Naive thymus-derived CD8-positive, alpha-beta T cell (primary cell): ENCODE measurements at regions not wholly inside any gene's neighbourhood (a gene's known extent, or its start where the extent isn't known, plus 50 kb on each side); places are given as distances from the start of the nearest gene placed in this dataset.
"Not testable (repeated sequence)": the region's sequence is repeated elsewhere in the genome, so short reads cannot be mapped to it uniquely, and the experiment has no call there.

Experiments used
- ATAC-seq, 2 donors: fragments of 150-1000 bp; cut with Tn5 transposase in 1 of 2; sonication (Bioruptor Pico), chemical (Tn5 transposase) in 1 of 2; 1 replicate in 1 of 2; 2 replicates in 1 of 2; pipeline ENCODE4 v1.10.0; 2021; ENCODE audit warnings: mild to moderate bottlenecking in 2 of 2, moderate library complexity in 2 of 2
- POLR2A ChIA-PET: fragments of 350-600 bp; sonication (Branson Sonifier 250); formaldehyde crosslinking; loops from one replicate; lab custom pipeline; 2021; ENCODE audit warnings: antibody characterized with exemption; lab: Charles Lee
- DNase-seq, 10 donors: peaks; one replicate each; pipeline versions ENCODE4 v3.0.0 to v3.0.0-alpha.2; 2020 to 2022
- H3K27ac Mint-ChIP-seq, 10 donors: one replicate each; pipeline ENCODE4 v1.8.0; 2020 to 2022; ENCODE audit warnings: mild to moderate bottlenecking in 10 of 10, mixed read lengths in 10 of 10, moderate library complexity in 4 of 10, inconsistent platforms in 1 of 10
- H3K27me3 Mint-ChIP-seq, 5 donors: one replicate each; pipeline ENCODE4 v1.8.0; 2021 to 2022; ENCODE audit warnings: mixed read lengths in 5 of 5
- H3K36me3 Mint-ChIP-seq, 3 donors: one replicate each; pipeline ENCODE4 v1.8.0; 2020 to 2022; ENCODE audit warnings: mixed read lengths in 3 of 3, mild to moderate bottlenecking in 2 of 3, inconsistent platforms in 1 of 3
- H3K4me1 Mint-ChIP-seq, 4 donors: one replicate each; pipeline ENCODE4 v1.8.0; 2021 to 2022; ENCODE audit warnings: mixed read lengths in 4 of 4
- H3K4me3 Mint-ChIP-seq, 10 donors: one replicate each; pipeline ENCODE4 v1.8.0; 2020 to 2022; ENCODE audit warnings: mild to moderate bottlenecking in 10 of 10, mixed read lengths in 10 of 10, moderate library complexity in 6 of 10, inconsistent platforms in 1 of 10
- H3K9me3 Mint-ChIP-seq, 9 donors: one replicate each; pipeline ENCODE4 v1.8.0; 2020 to 2022; ENCODE audit warnings: mixed read lengths in 9 of 9, mild to moderate bottlenecking in 3 of 9, inconsistent platforms in 1 of 9, moderate library complexity in 1 of 9

- DNase-seq, ATAC-seq, POLR2A ChIA-PET, H3K27me3 Mint-ChIP-seq, H3K4me1 Mint-ChIP-seq, H3K4me3 Mint-ChIP-seq, H3K27ac Mint-ChIP-seq, H3K36me3 Mint-ChIP-seq: not testable (repeated sequence)
- peaks cover 5 to 29% (median 9%) of the 10 kb centered on the region in 9 donors for H3K9me3 Mint-ChIP-seq
Measured at GRCh38 chr11:100409267-100409666, 277.8 kb upstream of the ARHGAP42 start.

DNA sequence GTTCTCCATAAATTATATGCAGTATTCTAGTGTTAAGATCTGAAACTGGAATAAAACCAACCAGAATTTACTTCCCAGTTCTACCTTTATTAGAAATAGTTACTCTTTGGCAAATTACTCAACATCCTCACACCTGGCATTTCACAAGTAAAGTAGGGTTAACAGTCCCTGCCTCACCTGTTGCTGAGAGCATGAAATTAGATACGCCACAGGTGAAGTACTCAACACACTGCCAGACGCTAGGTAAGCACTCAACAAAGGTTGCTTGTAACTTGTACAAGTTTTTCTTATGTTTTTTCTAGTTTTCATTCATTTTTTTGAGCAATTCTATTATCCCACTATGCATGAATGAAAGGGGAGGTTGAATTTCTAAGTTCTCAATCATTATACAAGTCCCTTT lies 267.6 kb upstream of the ARHGAP42 start:
- POLR2A ChIA-PET: no interaction called here
- no peaks in the 10 kb centered on the region for H3K27me3 Mint-ChIP-seq
- H3K4me3 Mint-ChIP-seq: no peak overlapping the region
- ATAC-seq (no peak), DNase-seq (no peak)
- peaks cover 0 to 5% (median 0%) of the 10 kb centered on the region in 3 donors for H3K36me3 Mint-ChIP-seq
- no peak overlapping the region for H3K27ac Mint-ChIP-seq
- no peaks in the 10 kb centered on the region for H3K4me1 Mint-ChIP-seq
- H3K9me3 Mint-ChIP-seq: peaks cover 15 to 43% (median 30%) of the 10 kb centered on the region in 9 donors

DNA sequence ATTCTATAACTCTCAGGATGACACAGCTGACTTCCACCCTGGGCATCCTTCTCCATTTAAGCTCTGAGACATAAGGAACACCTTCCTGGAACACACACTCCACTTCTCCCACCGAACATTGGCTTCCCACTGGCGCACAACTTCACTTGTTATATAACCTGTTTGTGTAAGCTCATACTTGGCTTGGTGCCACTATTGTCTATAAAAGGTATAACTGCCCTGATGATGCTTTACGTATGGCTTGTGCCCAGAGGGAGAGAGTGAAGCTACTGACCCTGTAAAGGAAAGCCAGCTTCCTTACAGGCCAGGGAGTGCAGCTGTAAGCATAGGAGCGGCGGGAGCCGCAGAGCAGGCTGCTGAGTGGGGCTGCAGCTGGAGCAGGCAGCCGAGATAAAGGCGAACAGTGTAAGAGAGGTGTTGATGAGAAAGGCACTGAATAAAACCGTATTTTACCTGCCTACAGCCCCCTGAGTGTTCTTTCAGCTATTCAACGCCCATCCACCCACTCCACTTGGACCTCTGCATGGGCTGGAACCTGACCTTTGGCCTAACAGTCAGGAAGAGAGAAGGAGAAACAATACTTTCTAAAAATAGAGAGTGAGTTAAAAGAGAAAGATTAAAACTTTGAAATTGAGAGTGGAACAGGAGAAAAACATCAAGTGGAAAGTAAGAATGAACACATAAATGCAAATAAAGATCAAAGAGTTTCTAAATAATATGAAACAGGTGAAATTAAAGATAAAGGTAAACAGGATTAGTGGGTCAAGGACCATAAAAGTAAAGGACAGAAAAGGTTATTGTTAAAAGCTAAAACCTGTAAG lies 252.1 kb upstream of the ARHGAP42 start:
- DNase-seq (no peak), ATAC-seq (no peak)
- H3K36me3 Mint-ChIP-seq: no peaks in the 10 kb centered on the region
- H3K4me1 Mint-ChIP-seq: no peaks in the 10 kb centered on the region
- H3K27me3 Mint-ChIP-seq: no peaks in the 10 kb centered on the region
- H3K9me3 Mint-ChIP-seq: peaks cover 0 to 19% (median 2%) of the 10 kb centered on the region in 9 donors
- H3K4me3 Mint-ChIP-seq: no peak overlapping the region
- no peak overlapping the region for H3K27ac Mint-ChIP-seq
- POLR2A ChIA-PET: no interaction called here

DNA sequence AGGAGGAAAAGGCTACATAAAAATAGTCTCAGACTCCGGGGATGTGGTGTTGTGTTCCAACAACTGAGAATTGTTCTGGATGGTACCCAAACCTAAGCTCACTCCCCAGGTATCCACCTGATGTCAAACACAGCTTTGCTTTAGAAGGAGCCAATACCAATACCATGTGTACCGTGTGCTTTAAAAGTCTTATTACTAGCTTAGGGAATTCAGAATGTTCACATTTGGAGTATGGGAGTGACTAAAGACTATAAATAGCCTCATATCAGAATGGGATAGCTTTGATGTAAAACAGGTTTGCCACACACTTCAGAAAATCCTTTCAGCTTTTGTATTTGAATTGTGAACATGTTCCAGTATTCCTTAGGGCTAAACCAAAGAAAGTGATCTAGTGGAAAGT lies 248.7 kb upstream of the ARHGAP42 start:
- POLR2A ChIA-PET: no interaction called here
- H3K4me1 Mint-ChIP-seq: no peaks in the 10 kb centered on the region
- no peaks in the 10 kb centered on the region for H3K36me3 Mint-ChIP-seq
- no peak overlapping the region for H3K4me3 Mint-ChIP-seq
- H3K9me3 Mint-ChIP-seq: peaks cover 0 to 22% (median 9%) of the 10 kb centered on the region in 9 donors
- no peak for ATAC-seq
- H3K27ac Mint-ChIP-seq: no peak overlapping the region
- no peak for DNase-seq
- no peaks in the 10 kb centered on the region for H3K27me3 Mint-ChIP-seq

- Mint-ChIP-seq H3K27me3 (no peaks in the 10 kb centered on the region), H3K4me1 (no peaks in the 10 kb centered on the region), H3K27ac (no peak overlapping the region), H3K9me3 (peaks cover 0 to 12% (median 4%) of the 10 kb centered on the region in 9 donors), H3K36me3 (no peaks in the 10 kb centered on the region), H3K4me3 (no peak overlapping the region)
- DNase-seq (no peak), ATAC-seq (no peak)
- POLR2A ChIA-PET: no interaction called here
Measured at GRCh38 chr11:100441086-100441485, 246.0 kb upstream of the ARHGAP42 start.

DNA sequence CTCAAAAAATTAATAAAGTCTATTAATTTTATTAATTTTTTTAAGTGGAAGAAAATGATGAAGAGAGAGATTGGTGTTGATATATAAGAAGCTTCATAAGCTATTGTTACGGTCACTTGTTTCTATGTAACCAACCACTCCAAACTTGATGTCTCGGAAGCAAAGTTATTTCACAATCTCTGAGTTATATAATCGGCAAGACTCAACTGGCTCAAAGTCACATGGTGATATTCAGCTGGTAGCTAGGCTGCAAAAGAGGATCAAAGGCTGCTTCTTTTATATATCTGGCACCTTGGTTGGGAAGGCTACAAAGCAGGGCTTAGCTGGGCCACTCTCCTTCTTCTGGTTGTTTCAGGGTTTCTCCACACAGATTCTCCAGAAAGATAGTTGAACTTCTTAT lies 245.1 kb upstream of the ARHGAP42 start:
- no peak overlapping the region for H3K4me3 Mint-ChIP-seq
- POLR2A ChIA-PET: no interaction called here
- H3K4me1 Mint-ChIP-seq: no peaks in the 10 kb centered on the region
- H3K27ac Mint-ChIP-seq: no peak overlapping the region
- no peaks in the 10 kb centered on the region for H3K36me3 Mint-ChIP-seq
- peaks cover 0 to 13% (median 4%) of the 10 kb centered on the region in 9 donors for H3K9me3 Mint-ChIP-seq
- no peak for ATAC-seq
- DNase-seq: no peak
- H3K27me3 Mint-ChIP-seq: no peaks in the 10 kb centered on the region

- no peaks in the 10 kb centered on the region for H3K4me1 Mint-ChIP-seq
- H3K9me3 Mint-ChIP-seq: peaks cover 0 to 22% (median 8%) of the 10 kb centered on the region in 9 donors
- H3K27me3 Mint-ChIP-seq: no peaks in the 10 kb centered on the region
- POLR2A ChIA-PET: no interaction called here
- no peak overlapping the region for H3K4me3 Mint-ChIP-seq
- ATAC-seq: no peak
- no peaks in the 10 kb centered on the region for H3K36me3 Mint-ChIP-seq
- no peak for DNase-seq
- no peak overlapping the region for H3K27ac Mint-ChIP-seq
Measured at GRCh38 chr11:100445231-100445735, 241.8 kb upstream of the ARHGAP42 start.

GRCh38 chr11:100451801-100452460 lies 235.2 kb upstream of the ARHGAP42 start:
- H3K27me3 Mint-ChIP-seq, POLR2A ChIA-PET: not testable (repeated sequence)

GRCh38 chr11:100459811-100460210 lies 227.3 kb upstream of the ARHGAP42 start:
- H3K27ac Mint-ChIP-seq: no peak overlapping the region
- no peaks in the 10 kb centered on the region for H3K27me3 Mint-ChIP-seq
- ATAC-seq: no peak

More at GRCh38 chr11:100451801-100452460, 235.2 kb upstream of the ARHGAP42 start:
- not testable (repeated sequence) for H3K27ac Mint-ChIP-seq, H3K4me3 Mint-ChIP-seq, ATAC-seq, H3K36me3 Mint-ChIP-seq, H3K4me1 Mint-ChIP-seq, DNase-seq
- peaks cover 0 to 13% (median 8%) of the 10 kb centered on the region in 9 donors for H3K9me3 Mint-ChIP-seq

GRCh38 chr11:100460426-100460825 lies 226.7 kb upstream of the ARHGAP42 start:
- no peak overlapping the region for H3K27ac Mint-ChIP-seq
- peaks cover 6 to 35% (median 12%) of the 10 kb centered on the region in 9 donors for H3K9me3 Mint-ChIP-seq
- no peaks in the 10 kb centered on the region for H3K27me3 Mint-ChIP-seq
- H3K4me1 Mint-ChIP-seq: no peaks in the 10 kb centered on the region
- H3K4me3 Mint-ChIP-seq: no peak overlapping the region
- ATAC-seq (no peak), DNase-seq (no peak)
- POLR2A ChIA-PET: no interaction called here
- H3K36me3 Mint-ChIP-seq: peaks cover 0 to 5% (median 0%) of the 10 kb centered on the region in 3 donors

More at GRCh38 chr11:100459811-100460210, 227.3 kb upstream of the ARHGAP42 start:
- no peak for DNase-seq
- H3K4me1 Mint-ChIP-seq: no peaks in the 10 kb centered on the region
- H3K9me3 Mint-ChIP-seq: peaks cover 6 to 35% (median 12%) of the 10 kb centered on the region in 9 donors
- POLR2A ChIA-PET: no interaction called here
- no peak overlapping the region for H3K4me3 Mint-ChIP-seq
- peaks cover 0 to 5% (median 0%) of the 10 kb centered on the region in 3 donors for H3K36me3 Mint-ChIP-seq

DNA sequence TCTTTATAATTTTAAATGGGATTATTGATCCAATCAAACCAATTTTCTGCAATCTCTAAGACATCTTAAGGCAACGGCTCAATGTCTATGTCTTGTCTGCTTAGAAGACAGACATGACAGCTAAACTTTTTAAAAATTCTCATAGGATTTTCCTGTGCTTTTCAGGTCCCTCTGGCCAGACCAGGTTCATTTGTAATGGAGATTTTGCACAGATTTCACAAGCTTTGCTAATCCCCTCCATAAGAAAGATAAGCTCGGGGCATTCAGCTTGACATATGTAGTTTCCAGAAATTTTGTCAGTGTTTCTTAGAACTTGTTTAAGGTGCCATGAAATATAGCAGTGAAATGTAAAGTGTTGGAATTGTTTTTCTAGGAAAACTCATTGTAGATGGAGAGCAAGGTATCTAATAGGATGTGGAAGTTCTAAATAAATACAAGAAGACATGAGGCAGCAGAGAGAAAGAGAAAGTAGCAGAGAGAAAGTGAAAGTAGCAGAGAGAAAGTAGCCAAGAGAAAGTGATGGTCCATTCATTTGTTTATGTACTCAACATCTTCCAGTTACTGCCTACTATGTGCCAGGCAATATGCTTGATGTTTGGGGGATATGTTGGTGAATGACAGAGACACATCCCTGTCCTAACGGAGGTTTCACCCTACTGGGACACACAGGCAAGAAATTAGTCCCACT lies 219.1 kb upstream of the ARHGAP42 start:
- POLR2A ChIA-PET: no interaction called here
- Mint-ChIP-seq H3K27ac (no peak overlapping the region), H3K9me3 (peaks cover 0 to 35% (median 14%) of the 10 kb centered on the region in 9 donors), H3K27me3 (no peaks in the 10 kb centered on the region), H3K4me1 (no peaks in the 10 kb centered on the region), H3K36me3 (peaks cover 0 to 7% (median 0%) of the 10 kb centered on the region in 3 donors), H3K4me3 (no peak overlapping the region)
- ATAC-seq (no peak), DNase-seq (no peak)

DNA sequence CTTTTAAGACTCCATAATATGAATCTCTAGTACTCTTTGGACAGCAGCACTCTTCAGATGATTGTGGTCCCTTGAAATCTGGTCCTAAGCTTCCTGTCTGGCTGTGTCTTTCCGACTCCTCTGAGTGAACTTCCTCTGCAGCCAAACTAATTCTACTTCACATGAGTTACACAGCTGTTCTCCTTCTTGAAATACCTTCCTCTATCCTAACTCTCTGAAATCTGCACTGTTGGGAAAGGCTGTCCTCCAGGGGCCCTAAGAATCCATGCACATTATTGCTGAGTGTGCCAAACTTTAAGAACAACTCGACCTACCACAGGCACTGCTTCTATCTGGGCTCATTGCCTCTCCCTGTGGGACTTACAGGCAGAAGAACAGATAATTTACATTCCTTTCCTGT lies 217.3 kb upstream of the ARHGAP42 start:
- POLR2A ChIA-PET: no interaction called here
- DNase-seq: no peak
- peaks cover 0 to 7% (median 0%) of the 10 kb centered on the region in 3 donors for H3K36me3 Mint-ChIP-seq
- H3K9me3 Mint-ChIP-seq: peaks cover 0 to 48% (median 12%) of the 10 kb centered on the region in 9 donors
- H3K27ac Mint-ChIP-seq: no peak overlapping the region
- H3K4me3 Mint-ChIP-seq: no peak overlapping the region
- no peaks in the 10 kb centered on the region for H3K27me3 Mint-ChIP-seq
- ATAC-seq: no peak
- no peaks in the 10 kb centered on the region for H3K4me1 Mint-ChIP-seq
